ENCODE measurements at regions not wholly inside any gene's neighbourhood (a gene's known extent, or its start where the extent isn't known, plus 50 kb on each side); places are given as distances from the start of the nearest gene placed in this dataset.

DNA sequence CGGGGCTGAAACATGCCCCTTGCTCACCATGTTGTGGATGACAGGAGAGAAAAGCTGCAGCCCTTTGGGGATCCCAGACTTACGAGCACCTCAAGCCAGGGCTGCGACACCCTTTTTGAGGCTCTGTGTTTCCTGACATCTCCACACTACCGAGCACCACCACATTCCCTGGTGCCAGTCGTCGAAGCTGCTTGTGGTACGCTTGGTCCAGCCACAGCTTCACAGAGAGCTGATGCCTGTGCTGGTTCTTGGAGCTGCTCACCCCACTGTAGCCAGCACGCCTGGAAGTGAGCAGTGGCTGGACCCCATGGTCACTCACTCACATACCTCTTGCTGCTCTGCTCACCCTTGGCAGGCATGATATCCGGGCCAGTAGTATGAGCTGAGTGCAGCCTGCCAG, 367.5 kb downstream of the SLITRK6 start:
- Histone ChIP-seq H3K4me1 (ENCODE audit: insufficient read depth, low read length) (no peaks in the 10 kb centered on the region), H3K9ac (ENCODE audit: low read length) (no peak overlapping the region), H3K36me3 (ENCODE audit: insufficient read depth, low read length) (no peaks in the 10 kb centered on the region), H3K27ac (ENCODE audit: low read depth, low read length) (no peak overlapping the region), H2AFZ (ENCODE audit: low read depth, low read length) (no peak overlapping the region), H3K27me3 (ENCODE audit: insufficient read depth, low read length) (no peaks in the 10 kb centered on the region), H3K4me3 (ENCODE audit: insufficient read depth, low read depth, low read length) (no peak overlapping the region), H4K20me1 (ENCODE audit: insufficient read depth, low read length) (no peaks in the 10 kb centered on the region), H3K79me2 (ENCODE audit: insufficient read depth, low read length) (no peaks in the 10 kb centered on the region), H3K4me2 (ENCODE audit: low read length) (no peak overlapping the region), H3K9me3 (ENCODE audit: insufficient read depth, low read depth, low read length) (peaks cover 7% of the 10 kb centered on the region)
- Mint-ChIP-seq H3K9me3 (ENCODE audit: unreplicated experiment) (peaks cover 2% of the 10 kb centered on the region), H3K36me3 (ENCODE audit: low read depth, unreplicated experiment) (no peaks in the 10 kb centered on the region), H3K27me3 (ENCODE audit: low read depth, unreplicated experiment) (no peaks in the 10 kb centered on the region), H3K4me3 (ENCODE audit: unreplicated experiment) (no peak overlapping the region), H3K27ac (ENCODE audit: unreplicated experiment) (no peak overlapping the region), H3K4me1 (ENCODE audit: low read depth, unreplicated experiment) (no peaks in the 10 kb centered on the region)
- FAIRE-seq (no peak), DNase-seq (ENCODE audit: low read depth) (no peak)
- TF ChIP-seq EZH2 (IDR thresholded peaks at IDR 0.05; ENCODE audit: insufficient read depth, low read length) (no peak), CTCF (IDR thresholded peaks at IDR 0.05; ENCODE audit: insufficient read depth, low read depth, low read length) (no peak)

GRCh38 chr13:85430216-85430794, 368.9 kb downstream of the SLITRK6 start:
- Histone ChIP-seq H3K4me1 (ENCODE audit: insufficient read depth, low read length) (no peaks in the 10 kb centered on the region), H3K27me3 (ENCODE audit: insufficient read depth, low read length) (no peaks in the 10 kb centered on the region), H3K79me2 (ENCODE audit: insufficient read depth, low read length) (no peaks in the 10 kb centered on the region), H3K4me3 (ENCODE audit: insufficient read depth, low read depth, low read length) (no peak overlapping the region), H3K9ac (ENCODE audit: low read length) (no peak overlapping the region), H3K9me3 (ENCODE audit: insufficient read depth, low read depth, low read length) (peaks cover 7% of the 10 kb centered on the region), H3K27ac (ENCODE audit: low read depth, low read length) (no peak overlapping the region), H2AFZ (ENCODE audit: low read depth, low read length) (no peak overlapping the region), H3K4me2 (ENCODE audit: low read length) (no peak overlapping the region), H4K20me1 (ENCODE audit: insufficient read depth, low read length) (no peaks in the 10 kb centered on the region), H3K36me3 (ENCODE audit: insufficient read depth, low read length) (no peaks in the 10 kb centered on the region)
- Mint-ChIP-seq H3K4me1 (ENCODE audit: low read depth, unreplicated experiment) (no peaks in the 10 kb centered on the region), H3K4me3 (ENCODE audit: unreplicated experiment) (no peak overlapping the region), H3K27me3 (ENCODE audit: low read depth, unreplicated experiment) (no peaks in the 10 kb centered on the region), H3K9me3 (ENCODE audit: unreplicated experiment) (peaks cover 2% of the 10 kb centered on the region), H3K36me3 (ENCODE audit: low read depth, unreplicated experiment) (no peaks in the 10 kb centered on the region), H3K27ac (ENCODE audit: unreplicated experiment) (no peak overlapping the region)
- no peak for TF ChIP-seq EZH2 (IDR thresholded peaks at IDR 0.05; ENCODE audit: insufficient read depth, low read length)
- no peak for TF ChIP-seq CTCF (IDR thresholded peaks at IDR 0.05; ENCODE audit: insufficient read depth, low read depth, low read length)
- DNase-seq (ENCODE audit: low read depth) (no peak), FAIRE-seq (no peak)

DNA sequence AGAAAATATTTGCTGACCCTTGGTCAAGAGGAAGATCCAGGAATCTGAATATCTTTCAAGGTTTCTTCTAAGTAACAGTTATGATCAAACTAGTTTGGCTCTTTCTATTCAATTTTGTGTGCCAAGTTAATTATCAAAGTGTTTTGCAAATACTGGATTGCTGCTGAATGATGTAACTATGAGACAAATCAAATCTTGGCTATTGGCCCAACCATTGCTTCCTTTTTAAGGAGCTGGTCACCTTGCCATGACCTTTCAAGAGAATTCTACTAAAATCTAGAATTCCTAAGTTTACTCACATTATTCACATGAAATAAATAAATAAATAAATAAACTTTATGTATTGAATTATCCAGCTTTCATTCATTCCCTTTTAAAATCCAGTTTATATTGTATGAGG, 371.8 kb downstream of the SLITRK6 start:
- H3K79me2 ChIP-seq (ENCODE audit: insufficient read depth, low read length): no peaks in the 10 kb centered on the region
- no peak overlapping the region for H3K9ac ChIP-seq (ENCODE audit: low read length)
- no peaks in the 10 kb centered on the region for H3K4me1 Mint-ChIP-seq (ENCODE audit: low read depth, unreplicated experiment)
- H3K4me3 Mint-ChIP-seq (ENCODE audit: unreplicated experiment): no peak overlapping the region
- no peak overlapping the region for H3K4me2 ChIP-seq (ENCODE audit: low read length)
- H3K9me3 Mint-ChIP-seq (ENCODE audit: unreplicated experiment): peaks cover 2% of the 10 kb centered on the region
- no peaks in the 10 kb centered on the region for H3K27me3 Mint-ChIP-seq (ENCODE audit: low read depth, unreplicated experiment)
- DNase-seq (ENCODE audit: low read depth): peak; percentile 2
- H2AFZ ChIP-seq (ENCODE audit: low read depth, low read length): no peak overlapping the region
- no peaks in the 10 kb centered on the region for H3K27me3 ChIP-seq (ENCODE audit: insufficient read depth, low read length)
- no peaks in the 10 kb centered on the region for H3K4me1 ChIP-seq (ENCODE audit: insufficient read depth, low read length)
- no peak overlapping the region for H3K27ac Mint-ChIP-seq (ENCODE audit: unreplicated experiment)
- no peaks in the 10 kb centered on the region for H3K36me3 Mint-ChIP-seq (ENCODE audit: low read depth, unreplicated experiment)
- no peaks in the 10 kb centered on the region for H3K36me3 ChIP-seq (ENCODE audit: insufficient read depth, low read length)
- no peak overlapping the region for H3K27ac ChIP-seq (ENCODE audit: low read depth, low read length)
- no peak for FAIRE-seq
- H3K9me3 ChIP-seq (ENCODE audit: insufficient read depth, low read depth, low read length): peaks cover 7% of the 10 kb centered on the region
- H3K4me3 ChIP-seq (ENCODE audit: insufficient read depth, low read depth, low read length): no peak overlapping the region
- TF ChIP-seq EZH2 (IDR thresholded peaks at IDR 0.05; ENCODE audit: insufficient read depth, low read length): no peak
- TF ChIP-seq CTCF (IDR thresholded peaks at IDR 0.05; ENCODE audit: insufficient read depth, low read depth, low read length): no peak
- no peaks in the 10 kb centered on the region for H4K20me1 ChIP-seq (ENCODE audit: insufficient read depth, low read length)

Data from astrocyte (in vitro differentiated cells and primary cell).